ENCODE measurements at regions not wholly inside any gene's neighbourhood (a gene's known extent, or its start where the extent isn't known, plus 50 kb on each side); places are given as distances from the start of the nearest gene placed in this dataset.

- no peak overlapping the region for H3K27ac Mint-ChIP-seq
- ATAC-seq (ENCODE audit: low read depth) (no peak), DNase-seq (no peak)
- CTCF ChIA-PET: no interaction called here
- no peak for TF ChIP-seq CTCF (IDR thresholded peaks at IDR 0.05)
- POLR2A ChIA-PET: no interaction called here
- H3K36me3 Mint-ChIP-seq (ENCODE audit: low read depth): no peaks in the 10 kb centered on the region
- no peaks in the 10 kb centered on the region for H3K4me1 Mint-ChIP-seq
- no peak overlapping the region for H3K4me3 Mint-ChIP-seq
- intact Hi-C loops (cut with micrococcal nuclease): no loop called here
- no peaks in the 10 kb centered on the region for H3K27me3 Mint-ChIP-seq
- no peaks in the 10 kb centered on the region for H3K9me3 Mint-ChIP-seq
These were observed 314.2 kb downstream of the C4orf33 start for GRCh38 chr4:129410115-129410514.

GRCh38 chr4:129415004-129415403, 319.1 kb downstream of the C4orf33 start:
- no peak for TF ChIP-seq CTCF (IDR thresholded peaks at IDR 0.05)
- H3K27ac Mint-ChIP-seq: no peak overlapping the region
- ChIA-PET POLR2A (no interaction called here), CTCF (interaction anchor here (1.0 kb wide), 1 partner anchor 54 kb away, joined by 3 read pairs; no protein-coding TSS in a partner anchor)
- no peak overlapping the region for H3K4me3 Mint-ChIP-seq
- H3K36me3 Mint-ChIP-seq (ENCODE audit: low read depth): no peaks in the 10 kb centered on the region
- H3K4me1 Mint-ChIP-seq: no peaks in the 10 kb centered on the region
- ATAC-seq (ENCODE audit: low read depth) (no peak), DNase-seq (no peak)
- no peaks in the 10 kb centered on the region for H3K27me3 Mint-ChIP-seq
- intact Hi-C loops (cut with micrococcal nuclease): no loop called here
- no peaks in the 10 kb centered on the region for H3K9me3 Mint-ChIP-seq

GRCh38 chr4:129420637-129421036, 324.7 kb downstream of the C4orf33 start:
- no peaks in the 10 kb centered on the region for H3K36me3 Mint-ChIP-seq (ENCODE audit: low read depth)
- no peaks in the 10 kb centered on the region for H3K4me1 Mint-ChIP-seq
- ATAC-seq (ENCODE audit: low read depth) (no peak), DNase-seq (no peak)
- no peak overlapping the region for H3K27ac Mint-ChIP-seq
- no peak for TF ChIP-seq CTCF (IDR thresholded peaks at IDR 0.05)
- ChIA-PET CTCF (no interaction called here), POLR2A (no interaction called here)
- no peaks in the 10 kb centered on the region for H3K27me3 Mint-ChIP-seq
- no peak overlapping the region for H3K4me3 Mint-ChIP-seq
- peaks cover 2% of the 10 kb centered on the region for H3K9me3 Mint-ChIP-seq
- intact Hi-C loops (cut with micrococcal nuclease): no loop called here

- Mint-ChIP-seq H3K27me3 (peaks cover 1% of the 10 kb centered on the region), H3K27ac (no peak overlapping the region), H3K9me3 (peaks cover 2% of the 10 kb centered on the region), H3K4me1 (no peaks in the 10 kb centered on the region), H3K36me3 (ENCODE audit: low read depth) (no peaks in the 10 kb centered on the region), H3K4me3 (no peak overlapping the region)
- ChIA-PET CTCF (no interaction called here), POLR2A (no interaction called here)
- no peak for TF ChIP-seq CTCF (IDR thresholded peaks at IDR 0.05)
- no peak for ATAC-seq (ENCODE audit: low read depth)
- intact Hi-C loops (cut with micrococcal nuclease): no loop called here
- DNase-seq: no peak
These were observed 326.3 kb downstream of the C4orf33 start for GRCh38 chr4:129422277-129422676.

- CTCF ChIA-PET: no interaction called here
- POLR2A ChIA-PET: no interaction called here
- Mint-ChIP-seq H3K27me3 (peaks cover 1% of the 10 kb centered on the region), H3K36me3 (ENCODE audit: low read depth) (no peaks in the 10 kb centered on the region), H3K4me1 (no peaks in the 10 kb centered on the region), H3K4me3 (no peak overlapping the region), H3K9me3 (peaks cover 2% of the 10 kb centered on the region), H3K27ac (no peak overlapping the region)
- intact Hi-C loops (cut with micrococcal nuclease): no loop called here
- no peak for ATAC-seq (ENCODE audit: low read depth)
- TF ChIP-seq CTCF (IDR thresholded peaks at IDR 0.05): no peak
- no peak for DNase-seq
These were observed 332.5 kb downstream of the C4orf33 start for GRCh38 chr4:129428454-129428853.

Data from activated B cell treated with CpG ODN at 0.5 μM for 24 hours (primary cell).